ENCODE measurements at regions not wholly inside any gene's neighbourhood (a gene's known extent, or its start where the extent isn't known, plus 50 kb on each side); places are given as distances from the start of the nearest gene placed in this dataset.

DNA sequence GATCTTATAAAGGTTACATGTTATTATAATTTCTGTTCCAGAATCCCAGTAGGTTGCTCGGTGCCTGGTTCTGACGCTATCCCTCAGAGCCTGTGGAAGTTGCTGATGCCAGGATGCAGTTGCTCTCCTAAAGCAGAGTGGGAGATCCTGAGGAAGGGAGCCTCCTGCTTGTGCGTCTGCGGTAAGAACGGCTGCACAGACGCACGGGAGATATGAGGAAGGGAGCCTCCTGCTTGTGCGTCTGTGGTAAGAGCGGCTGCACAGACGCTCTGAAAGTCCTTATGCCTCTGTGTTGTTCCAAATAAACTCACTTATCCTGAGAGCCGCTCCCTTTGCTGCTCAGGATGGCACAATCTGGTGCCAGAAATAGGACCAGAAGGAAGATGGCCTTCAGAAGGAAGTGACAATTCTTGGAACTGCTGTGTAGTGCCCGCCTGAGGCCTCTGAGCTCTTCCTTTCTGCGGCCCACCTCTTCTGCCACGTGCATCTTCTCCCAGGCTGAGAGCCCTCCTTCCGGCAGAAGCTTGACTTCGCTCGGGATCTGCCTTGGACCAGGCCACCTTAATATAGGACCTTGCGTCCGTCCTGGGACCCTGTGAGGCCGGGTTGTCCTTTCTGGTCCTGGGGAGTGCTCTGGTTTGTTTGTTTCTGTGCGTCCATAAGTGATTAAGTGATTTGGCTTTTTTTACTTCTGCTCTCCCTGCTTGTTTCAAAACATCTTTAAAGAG, 89.5 kb downstream of the RTP5 start (continued):
- TF ChIP-seq CHD7 (IDR thresholded peaks at IDR 0.05; ENCODE audit: insufficient replicate concordance, low read length) (no peak), CEBPB (IDR thresholded peaks at IDR 0.05; ENCODE audit: low read depth, low read length) (no peak), KDM1A (IDR thresholded peaks at IDR 0.05; ENCODE audit: borderline replicate concordance, low read length) (no peak), KDM5A (IDR thresholded peaks at IDR 0.05; ENCODE audit: low read length) (no peak), CTBP2 (IDR thresholded peaks at IDR 0.05; ENCODE audit: borderline replicate concordance, insufficient read depth, insufficient read length, low read length) (no peak), SIN3A (conservative IDR thresholded peaks at IDR 0.05 in 1 of 2, IDR thresholded peaks at IDR 0.05 in 1 of 2; ENCODE audit: low read depth in 1 of 2, low read length in 2 of 2) (no peak)

Data from H1 (cell line).